ENCODE measurements at regions not wholly inside any gene's neighbourhood (a gene's known extent, or its start where the extent isn't known, plus 50 kb on each side); places are given as distances from the start of the nearest gene placed in this dataset.

- Histone ChIP-seq H3K4me1 (no peaks in the 10 kb centered on the region), H3K4me3 (no peak overlapping the region), H3K27me3 (no peaks in the 10 kb centered on the region), H3K27ac (no peak overlapping the region), H3K36me3 (replicated peaks in 1 of 2; ENCODE audit: insufficient read depth in 1 of 2, low read depth in 2 of 2) (no peaks in the 10 kb centered on the region), H3K9me3 (no peaks in the 10 kb centered on the region)
- 78 to 80% methylated on average over 2 of the region's 2 CpGs for WGBS, 2 donors
- no peak for DNase-seq
- TF ChIP-seq POLR2A (IDR thresholded peaks at IDR 0.05) = no peak
- TF ChIP-seq CTCF (IDR thresholded peaks at IDR 0.05) = no peak
- intact Hi-C loops (cut with DNase I) = no loop called here
- no peak for ATAC-seq
Observed at GRCh38 chr16:25416002-25416401, 158.4 kb upstream of the ZKSCAN2 start.

GRCh38 chr16:25413975-25414374 is 156.3 kb upstream of the ZKSCAN2 start:
- Histone ChIP-seq H3K27me3 (no peaks in the 10 kb centered on the region), H3K9me3 (no peaks in the 10 kb centered on the region), H3K27ac (no peak overlapping the region), H3K4me3 (no peak overlapping the region), H3K4me1 (no peaks in the 10 kb centered on the region), H3K36me3 (replicated peaks in 1 of 2; ENCODE audit: insufficient read depth in 1 of 2, low read depth in 2 of 2) (no peaks in the 10 kb centered on the region)
- ATAC-seq (no peak), DNase-seq (no peak)
- intact Hi-C loops (cut with DNase I) = no loop called here
- 61 to 66% methylated on average over 1 of the region's 1 CpG for WGBS, 2 donors
- TF ChIP-seq POLR2A (IDR thresholded peaks at IDR 0.05) (no peak), CTCF (IDR thresholded peaks at IDR 0.05) (no peak)

- TF ChIP-seq POLR2A (IDR thresholded peaks at IDR 0.05) (no peak), CTCF (IDR thresholded peaks at IDR 0.05) (no peak)
- Histone ChIP-seq H3K27me3 (no peaks in the 10 kb centered on the region), H3K4me1 (no peaks in the 10 kb centered on the region), H3K36me3 (replicated peaks in 1 of 2; ENCODE audit: insufficient read depth in 1 of 2, low read depth in 2 of 2) (no peaks in the 10 kb centered on the region), H3K27ac (no peak overlapping the region), H3K9me3 (no peaks in the 10 kb centered on the region), H3K4me3 (no peak overlapping the region)
- intact Hi-C loops (cut with DNase I) = no loop called here
- no peak for ATAC-seq
- DNase-seq = no peak
Observed at GRCh38 chr16:25413133-25413532, 155.5 kb upstream of the ZKSCAN2 start.

GRCh38 chr16:25411396-25412081 is 153.9 kb upstream of the ZKSCAN2 start:
- TF ChIP-seq CTCF (IDR thresholded peaks at IDR 0.05) (no peak), POLR2A (IDR thresholded peaks at IDR 0.05) (no peak)
- Histone ChIP-seq H3K9me3 (no peaks in the 10 kb centered on the region), H3K4me1 (no peaks in the 10 kb centered on the region), H3K4me3 (no peak overlapping the region), H3K27me3 (no peaks in the 10 kb centered on the region), H3K36me3 (replicated peaks in 1 of 2; ENCODE audit: insufficient read depth in 1 of 2, low read depth in 2 of 2) (no peaks in the 10 kb centered on the region), H3K27ac (no peak overlapping the region)
- 35 to 37% methylated on average over 8 of the region's 8 CpGs for WGBS, 2 donors
- no peak for DNase-seq
- no peak for ATAC-seq
- intact Hi-C loops (cut with DNase I) = no loop called here

GRCh38 chr16:25403852-25404251 is 146.2 kb upstream of the ZKSCAN2 start:
- H3K4me3 ChIP-seq = no peak overlapping the region
- no peaks in the 10 kb centered on the region for H3K36me3 ChIP-seq (replicated peaks in 1 of 2; ENCODE audit: insufficient read depth in 1 of 2, low read depth in 2 of 2)
- DNase-seq (no peak), ATAC-seq (no peak)
- H3K4me1 ChIP-seq = no peaks in the 10 kb centered on the region
- TF ChIP-seq POLR2A (IDR thresholded peaks at IDR 0.05) = no peak
- TF ChIP-seq CTCF (IDR thresholded peaks at IDR 0.05) = no peak
- no peak overlapping the region for H3K27ac ChIP-seq
- H3K9me3 ChIP-seq = peaks cover 0 to 6% (median 0%) of the 10 kb centered on the region in 3 donors
- no peaks in the 10 kb centered on the region for H3K27me3 ChIP-seq
- 67 to 83% methylated on average over 1 of the region's 1 CpG for WGBS, 2 donors
- intact Hi-C loops (cut with DNase I) = no loop called here

Measured in body of pancreas (tissue), 4 donors.